Stimulated activated CD8-positive, alpha-beta memory T cell treated with anti-CD3 and anti-CD28 coated beads, Interleukin-15, amount 100 ng/mL, for 4 hours (primary cell): ENCODE measurements at regions not wholly inside any gene's neighbourhood (a gene's known extent, or its start where the extent isn't known, plus 50 kb on each side); places are given as distances from the start of the nearest gene placed in this dataset.

Source experiments
- DNase-seq, 2 donors: peaks; one replicate each; pipeline ENCODE4 v3.0.0-alpha.2; 2020; ENCODE audit warnings: low read depth in 2 of 2

GRCh38 chr13:34750078-34750931 is 191.8 kb upstream of the NBEA start:
- no peak for DNase-seq

GRCh38 chr13:34751044-34751443 is 191.0 kb upstream of the NBEA start:
- DNase-seq, result no peak

GRCh38 chr13:34751492-34751891 is 190.6 kb upstream of the NBEA start:
- no peak for DNase-seq

GRCh38 chr13:34752283-34752960 is 189.6 kb upstream of the NBEA start:
- no peak for DNase-seq

GRCh38 chr13:34756136-34756535 is 185.9 kb upstream of the NBEA start:
- no peak for DNase-seq

- no peak for DNase-seq
Observed at GRCh38 chr13:34756572-34756971, 185.5 kb upstream of the NBEA start.

GRCh38 chr13:34757441-34757840 is 184.6 kb upstream of the NBEA start:
- DNase-seq, result no peak

GRCh38 chr13:34758628-34759027 is 183.4 kb upstream of the NBEA start:
- no peak for DNase-seq

GRCh38 chr13:34762312-34762711 is 179.8 kb upstream of the NBEA start:
- DNase-seq, result no peak

GRCh38 chr13:34764246-34764645 is 177.8 kb upstream of the NBEA start:
- DNase-seq, result no peak

GRCh38 chr13:34765446-34766180 is 176.5 kb upstream of the NBEA start:
- no peak for DNase-seq

- no peak for DNase-seq
Observed at GRCh38 chr13:34767778-34768177, 174.3 kb upstream of the NBEA start.

GRCh38 chr13:34772206-34772605 is 169.9 kb upstream of the NBEA start:
- no peak for DNase-seq

GRCh38 chr13:34772881-34773280 is 169.2 kb upstream of the NBEA start:
- DNase-seq, result no peak

GRCh38 chr13:34776390-34776981 is 165.6 kb upstream of the NBEA start:
- DNase-seq, result no peak

- DNase-seq, result no peak
Observed at GRCh38 chr13:34777089-34777913, 164.8 kb upstream of the NBEA start.

GRCh38 chr13:34777914-34778303 is 164.2 kb upstream of the NBEA start:
- DNase-seq, result no peak

- DNase-seq, result no peak
Observed at GRCh38 chr13:34779171-34779570, 162.9 kb upstream of the NBEA start.

GRCh38 chr13:34793301-34793700 is 148.8 kb upstream of the NBEA start:
- DNase-seq, result no peak

- DNase-seq, result no peak
Observed at GRCh38 chr13:34803756-34804155, 138.3 kb upstream of the NBEA start.

- DNase-seq, result no peak
Observed at GRCh38 chr13:34805347-34805746, 136.7 kb upstream of the NBEA start.
